Ishikawa (cell line): ENCODE measurements at regions not wholly inside any gene's neighbourhood (a gene's known extent, or its start where the extent isn't known, plus 50 kb on each side); places are given as distances from the start of the nearest gene placed in this dataset.

Source experiments
- EGR1 ChIP-seq: IDR thresholded peaks from 2 replicates; pipeline ENCODE4 v1.6.1; 2012
- FOXM1 ChIP-seq: IDR thresholded peaks from 2 replicates; pipeline ENCODE4 v1.6.1; 2012; ENCODE audit warnings: low read depth, borderline replicate concordance
- ZBTB7A ChIP-seq: IDR thresholded peaks from 2 replicates; pipeline ENCODE4 v1.6.1; 2012; ENCODE audit warnings: low read depth

GRCh38 chr4:27210956-27211355 lies 350.3 kb downstream of the STIM2 start:
- TF ChIP-seq EGR1 (no peak), ZBTB7A (no peak), FOXM1 (no peak)
